Hematopoietic multipotent progenitor cell treated with erythropoietin and hydrocortisone succinate and interleukin-3 and kit ligand, for 4 days (in vitro differentiated cells): ENCODE measurements at regions not wholly inside any gene's neighbourhood (a gene's known extent, or its start where the extent isn't known, plus 50 kb on each side); places are given as distances from the start of the nearest gene placed in this dataset.
A peak's percentile ranks its signal among the peaks of the same experiment; 100 is the strongest.
"Not testable (repeated sequence)": the region's sequence is repeated elsewhere in the genome, so short reads cannot be mapped to it uniquely, and the experiment has no call there.

ENCODE experiments used
- DNase-seq: peaks from one replicate; pipeline ENCODE4 v3.0.0-alpha.2; 2015

DNA sequence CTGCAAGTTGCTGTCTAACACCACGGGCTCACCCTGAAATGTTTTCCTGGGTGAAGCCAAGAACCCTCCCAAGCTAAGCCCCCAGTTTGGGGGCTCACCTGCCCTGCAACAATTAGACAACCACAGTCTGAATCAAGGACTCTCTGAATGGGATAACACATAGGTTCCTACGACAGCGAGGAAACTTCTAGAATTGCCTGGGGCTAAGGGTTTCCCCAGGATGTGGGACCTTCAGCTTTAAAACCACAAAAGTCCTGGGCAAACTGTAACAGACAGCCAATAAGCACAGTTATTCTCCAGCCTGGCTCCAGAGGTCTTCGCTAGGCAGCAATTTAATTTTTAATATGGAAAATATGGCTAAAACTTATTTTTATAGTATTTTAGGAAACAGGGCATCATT lies 162.6 kb downstream of the PRKX start:
- no peak for DNase-seq

GRCh38 chrX:3550160-3550751 lies 163.2 kb downstream of the PRKX start:
- peak; percentile 60 for DNase-seq

DNA sequence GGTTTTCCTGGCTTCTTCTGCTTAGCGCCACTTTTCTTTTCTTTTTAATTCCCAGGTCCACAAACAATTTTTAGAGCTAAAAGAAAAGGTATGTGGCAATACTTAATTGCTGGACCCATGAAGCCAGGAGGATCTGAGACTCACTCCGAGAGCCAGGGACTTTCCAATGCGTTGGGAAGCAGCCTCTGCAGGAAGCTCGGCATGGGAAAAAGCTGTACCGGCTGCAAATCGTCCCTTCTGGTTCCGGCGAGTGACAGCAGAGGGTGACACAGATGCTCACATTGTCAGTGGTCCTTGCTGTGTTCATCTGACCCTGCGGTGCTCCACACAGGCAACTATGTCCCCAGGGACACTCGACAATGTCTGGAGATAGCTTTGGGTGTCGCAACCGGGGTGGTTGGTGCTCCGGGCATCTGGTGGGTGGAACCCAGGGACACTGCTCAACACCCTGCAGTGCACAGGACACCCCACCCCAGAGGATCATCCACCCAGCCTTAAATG lies 164.0 kb downstream of the PRKX start:
- DNase-seq: no peak

DNA sequence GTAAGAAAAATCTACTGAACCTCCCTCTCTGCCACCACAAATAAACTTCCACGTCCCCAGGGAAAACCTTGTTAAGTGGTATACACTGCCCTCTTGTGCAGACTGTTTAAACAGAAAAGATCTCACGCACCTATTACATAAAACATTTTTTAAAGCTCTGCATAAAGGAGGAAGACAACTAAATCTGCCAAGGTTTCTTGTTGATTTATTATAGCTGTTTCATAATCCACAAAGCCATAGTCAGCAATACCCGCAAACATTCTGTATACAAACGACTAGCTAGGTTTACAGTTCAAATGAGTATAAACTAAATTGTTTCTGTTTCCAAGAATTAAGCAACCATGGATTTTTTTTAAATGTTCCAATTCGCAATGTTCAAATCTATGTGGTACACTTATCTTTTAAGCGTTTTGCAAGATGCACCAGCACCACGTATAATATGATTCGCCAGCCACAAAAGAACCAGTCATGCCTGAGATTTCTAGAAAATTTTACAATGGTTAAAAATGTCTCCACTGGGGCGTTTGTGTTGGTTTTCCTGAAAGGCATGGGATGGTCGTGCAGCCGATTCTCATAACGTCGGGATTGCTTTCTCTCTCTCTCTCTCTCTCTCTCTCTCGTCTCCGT lies 164.6 kb downstream of the PRKX start:
- peak; percentile 45 for DNase-seq

DNA sequence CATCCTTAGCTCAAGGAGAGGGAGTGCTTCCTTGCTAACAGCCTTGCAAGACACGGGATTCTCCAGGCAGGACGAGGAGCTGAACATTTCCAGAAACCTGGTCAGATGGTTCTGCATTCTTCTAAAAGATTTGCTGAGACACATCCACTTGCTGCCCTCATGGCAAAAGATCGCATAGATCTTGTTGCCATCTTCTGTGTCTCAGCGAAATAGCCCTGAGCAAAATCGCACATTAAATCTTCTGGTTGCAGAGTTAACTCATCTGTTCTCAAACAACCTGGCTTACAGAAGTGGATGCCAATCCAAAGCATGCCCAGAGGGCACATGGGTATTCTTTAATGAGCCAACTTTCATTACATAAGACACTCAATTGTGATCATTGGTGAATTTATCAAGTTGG lies 167.5 kb downstream of the PRKX start:
- no peak for DNase-seq

- no peak for DNase-seq
Measured at GRCh38 chrX:3541336-3541735, 172.1 kb downstream of the PRKX start.

- DNase-seq: no peak
Measured at GRCh38 chrX:3540105-3540504, 173.3 kb downstream of the PRKX start.

DNA sequence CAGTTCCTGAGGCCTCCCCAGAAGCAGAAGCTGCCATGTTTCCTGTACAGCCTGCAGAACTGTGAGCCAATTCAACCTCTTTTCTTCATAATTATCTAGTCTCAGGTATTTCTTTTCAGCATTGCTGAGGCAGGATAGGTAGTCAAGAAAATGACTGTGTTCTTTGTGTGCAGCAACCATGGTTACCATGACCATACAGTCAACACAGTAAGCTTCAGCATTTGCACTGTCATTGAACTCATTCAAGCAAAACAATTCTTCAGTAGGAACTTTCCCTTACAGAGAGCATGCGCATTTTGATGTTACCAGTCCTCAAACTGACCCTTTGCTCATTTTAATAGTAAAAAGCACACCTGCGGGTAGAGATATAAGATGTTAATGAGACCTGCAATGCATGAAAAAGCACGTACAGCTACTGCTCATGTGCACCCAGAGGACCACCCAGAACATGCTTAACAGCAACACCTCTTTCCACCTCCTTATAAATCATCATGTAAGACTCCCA lies 180.8 kb downstream of the PRKX start:
- no peak for DNase-seq

- DNase-seq: not testable (repeated sequence)
Measured at GRCh38 chrX:3531435-3531834, 182.0 kb downstream of the PRKX start.

GRCh38 chrX:3529466-3530010 lies 183.1 kb upstream of the MXRA5 start:
- DNase-seq: no peak

DNA sequence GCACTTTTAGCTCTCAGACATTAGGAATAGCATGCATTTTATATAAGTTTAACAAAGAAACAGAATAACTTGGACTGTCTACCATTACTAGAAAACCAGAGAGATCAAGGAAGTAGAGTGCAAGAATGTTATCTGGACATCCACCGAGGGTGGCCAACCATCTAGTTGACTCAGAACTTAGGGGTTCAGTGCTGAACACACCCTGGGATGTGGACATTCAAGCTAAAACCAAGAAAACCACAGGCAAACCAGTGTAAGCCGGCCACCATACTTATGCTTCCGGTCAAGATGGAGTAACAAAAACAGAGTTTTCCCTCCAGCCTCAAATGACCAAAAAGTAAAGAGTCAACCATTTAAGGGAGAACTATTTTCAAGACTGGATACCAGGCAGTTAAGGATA lies 181.4 kb upstream of the MXRA5 start:
- DNase-seq: no peak

DNA sequence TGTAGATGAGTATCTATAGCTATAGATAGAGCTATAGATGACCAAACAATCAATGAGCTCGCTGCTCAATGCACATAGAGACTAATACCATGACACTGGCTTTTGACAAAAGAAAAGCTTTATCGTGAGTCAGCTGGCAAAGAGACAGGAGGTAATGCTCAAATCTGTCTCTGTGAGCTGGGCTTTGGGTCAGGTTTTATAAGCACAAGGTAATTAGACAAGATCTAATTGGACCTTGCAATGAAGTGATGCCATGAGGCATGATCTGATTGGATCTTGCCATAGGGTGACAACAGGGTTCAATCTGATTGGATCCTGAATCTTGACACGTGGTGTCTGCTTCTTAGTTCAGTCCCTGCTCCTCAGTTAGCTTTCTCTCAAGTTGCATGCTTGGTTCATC lies 180.7 kb upstream of the MXRA5 start:
- DNase-seq: no peak

DNA sequence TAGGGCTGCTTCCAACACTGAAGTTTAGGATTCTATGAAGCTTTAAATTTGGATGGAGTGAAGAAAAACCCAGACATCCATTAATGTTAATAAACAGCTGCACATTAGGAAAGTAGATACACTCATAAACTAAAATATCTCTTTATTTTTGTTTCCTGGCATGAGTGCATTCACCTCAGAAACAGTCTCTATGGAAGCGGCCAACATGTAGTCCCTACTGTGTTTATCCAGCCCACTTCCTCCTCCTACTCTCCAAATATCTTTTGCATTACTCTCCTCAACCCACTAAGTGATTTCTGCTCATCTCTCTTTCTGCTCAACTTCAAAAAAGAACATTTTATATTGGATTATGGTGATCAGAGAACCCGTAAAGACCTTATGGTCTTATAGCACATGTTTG lies 180.3 kb upstream of the MXRA5 start:
- no peak for DNase-seq

GRCh38 chrX:3526071-3526470 lies 179.6 kb upstream of the MXRA5 start:
- DNase-seq: no peak

DNA sequence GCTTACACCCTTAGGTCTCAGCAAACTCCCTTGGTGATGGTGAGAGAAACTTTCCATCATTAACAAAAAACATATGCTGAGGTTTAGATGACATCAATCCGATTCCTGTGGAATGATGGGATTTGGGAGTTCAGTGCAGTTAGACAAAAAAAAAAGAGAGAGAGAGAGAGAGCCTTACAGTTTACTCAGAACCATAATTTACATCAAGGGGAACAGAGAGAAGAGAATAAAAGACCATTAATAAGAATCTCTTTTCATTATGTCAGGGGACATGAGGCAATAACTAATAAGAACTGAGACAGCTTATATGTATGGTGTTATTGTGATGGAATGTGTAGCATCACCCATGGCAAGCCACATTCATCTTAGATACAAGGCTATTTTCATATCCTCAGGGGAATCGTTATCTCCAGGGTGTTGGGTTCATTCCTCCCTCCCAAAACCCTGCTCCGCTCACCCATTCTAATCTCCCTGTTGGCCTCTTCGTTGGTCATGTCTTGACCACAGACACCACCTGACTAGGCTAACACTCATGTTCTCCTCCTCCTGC lies 175.7 kb upstream of the MXRA5 start:
- DNase-seq: no peak

DNA sequence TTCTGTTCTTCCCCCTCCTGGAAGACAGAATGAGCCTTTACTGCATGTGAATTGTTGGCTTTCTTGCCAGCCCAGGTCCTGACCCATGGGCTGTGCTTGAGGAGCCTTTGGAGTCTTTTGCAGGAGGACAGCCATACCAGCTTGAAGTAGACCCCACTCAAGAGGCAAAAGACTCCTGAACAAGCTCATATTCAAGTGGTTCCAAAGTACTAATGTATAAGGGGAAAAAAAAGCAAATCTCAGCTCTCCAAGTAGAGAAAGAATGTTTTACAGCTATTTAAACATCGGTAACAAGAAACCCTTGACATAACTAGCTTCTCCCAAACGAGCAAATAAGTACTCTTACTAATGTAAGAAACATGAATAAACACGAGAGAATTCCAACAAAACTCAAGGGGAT lies 174.9 kb upstream of the MXRA5 start:
- no peak for DNase-seq

DNA sequence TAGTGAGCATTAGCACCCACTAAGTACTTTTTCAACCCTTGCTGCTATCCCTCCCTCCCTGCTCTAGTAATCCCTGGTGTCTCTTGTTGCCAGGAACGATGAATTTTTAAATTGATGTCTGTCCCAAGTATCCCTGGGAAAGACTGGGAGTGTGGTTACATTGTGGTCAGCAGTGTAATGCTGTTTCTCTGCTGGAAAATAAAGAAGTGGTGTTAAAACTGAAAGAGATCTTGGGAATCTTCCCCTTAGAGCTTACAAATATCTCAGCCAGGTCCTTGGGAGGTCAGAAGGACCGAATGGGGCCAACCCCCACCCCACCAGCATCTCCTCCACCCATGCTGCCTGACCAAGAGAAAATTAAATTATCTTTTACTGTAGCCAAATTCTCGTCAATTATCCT lies 174.5 kb upstream of the MXRA5 start:
- no peak for DNase-seq

DNA sequence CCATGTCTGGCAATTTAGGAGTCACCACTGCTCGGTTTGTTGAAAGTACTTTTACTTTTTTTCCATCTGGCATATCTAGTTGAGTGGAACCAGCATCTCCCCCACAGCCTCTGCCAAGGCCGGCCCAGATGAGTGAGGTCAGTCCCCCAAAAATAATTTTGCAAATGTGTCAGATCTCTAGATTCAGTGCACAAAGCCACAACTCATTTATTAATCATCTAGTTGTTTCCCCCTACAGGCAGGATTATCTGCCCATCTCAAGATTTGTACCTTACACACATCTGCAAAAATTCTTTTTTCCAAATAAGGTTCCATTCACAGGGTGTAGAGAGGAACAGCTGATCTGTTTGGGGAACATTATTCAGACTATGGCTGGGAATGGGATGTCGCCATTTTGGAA lies 174.0 kb upstream of the MXRA5 start:
- no peak for DNase-seq

DNA sequence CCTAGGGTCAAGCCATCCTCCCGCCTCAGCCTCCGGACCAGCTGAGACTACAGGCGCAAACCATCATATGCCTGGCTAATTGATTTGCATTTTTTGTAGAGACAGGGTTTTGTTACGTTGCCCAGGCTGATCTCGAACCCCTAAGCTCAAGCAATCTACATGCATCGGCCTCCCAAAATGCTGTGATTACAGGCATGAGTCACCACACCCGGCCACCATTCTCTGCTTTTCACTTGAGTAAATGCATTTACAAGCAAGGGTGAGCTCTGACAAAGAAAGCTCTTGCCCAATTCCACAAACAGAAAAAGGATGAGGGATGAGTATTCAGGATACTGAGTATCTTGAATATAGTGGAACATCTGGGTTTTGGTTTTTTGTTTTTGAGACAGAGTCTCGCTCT lies 172.9 kb upstream of the MXRA5 start:
- not testable (repeated sequence) for DNase-seq

GRCh38 chrX:3518870-3519269 lies 172.4 kb upstream of the MXRA5 start:
- DNase-seq: no peak

- no peak for DNase-seq
Measured at GRCh38 chrX:3516051-3516541, 169.6 kb upstream of the MXRA5 start.

DNA sequence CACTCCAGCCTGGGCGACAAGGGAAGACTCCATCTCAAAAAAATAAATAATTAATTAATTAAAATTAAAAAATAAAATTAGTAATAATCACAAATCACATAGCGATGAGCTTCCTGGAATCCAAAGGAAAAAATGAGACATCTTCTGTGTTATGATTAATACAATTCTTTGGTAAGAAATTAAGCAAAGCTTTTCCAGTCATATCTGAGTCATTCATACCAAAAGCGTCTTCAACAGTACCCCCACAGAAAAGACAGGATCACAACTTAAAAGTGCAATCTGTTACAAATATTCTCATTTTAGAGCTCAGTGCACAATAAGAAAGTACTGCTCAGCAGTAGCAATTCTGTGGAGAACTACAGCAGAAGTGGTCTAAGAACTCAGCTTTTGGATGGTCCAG lies 168.5 kb upstream of the MXRA5 start:
- DNase-seq: no peak

DNA sequence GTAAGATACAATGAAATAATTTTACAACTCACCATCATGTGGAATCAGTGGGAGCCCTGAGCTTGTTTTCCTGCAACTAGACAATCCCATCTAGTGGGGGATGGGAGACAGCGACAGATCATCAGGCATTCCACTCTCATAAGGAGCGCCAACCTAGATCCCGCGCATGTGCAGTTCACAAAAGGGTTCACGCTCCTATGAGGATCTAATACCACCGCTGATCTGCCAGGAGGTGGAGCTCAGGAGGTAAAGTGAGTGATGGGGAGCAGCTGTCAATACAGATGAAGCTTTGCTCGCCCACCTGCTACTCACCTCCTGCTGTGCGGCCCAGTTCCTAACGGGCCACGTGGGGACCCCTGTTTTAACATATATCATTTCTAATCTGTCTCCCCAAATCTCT lies 165.7 kb upstream of the MXRA5 start:
- DNase-seq: peak; percentile 4

DNA sequence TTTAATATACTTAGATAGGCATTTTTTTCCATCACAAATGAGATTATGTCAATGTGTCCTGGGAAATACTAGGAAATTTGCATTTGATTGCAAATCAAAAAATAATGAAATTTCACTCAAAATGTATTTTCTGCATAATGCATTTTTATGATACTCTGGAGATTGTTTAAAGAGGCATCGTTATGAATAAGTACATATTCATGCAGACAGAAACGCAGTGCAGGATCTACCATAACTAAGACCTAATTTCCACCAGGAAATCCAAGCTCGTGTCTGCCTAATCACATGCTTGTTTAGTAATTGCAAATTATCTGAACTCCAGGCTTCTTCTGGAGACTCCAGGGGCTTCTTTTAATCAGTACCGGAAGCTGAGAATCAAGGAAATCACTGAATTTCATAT lies 163.5 kb upstream of the MXRA5 start:
- DNase-seq: no peak
